Ishikawa (cell line): ENCODE measurements at regions not wholly inside any gene's neighbourhood (a gene's known extent, or its start where the extent isn't known, plus 50 kb on each side); places are given as distances from the start of the nearest gene placed in this dataset.

ENCODE experiments used
- CEBPB ChIP-seq: IDR thresholded peaks from 2 replicates; pipeline ENCODE4 v1.6.1; 2012
- CREB1 ChIP-seq: IDR thresholded peaks from 2 replicates; pipeline ENCODE4 v1.6.1; 2012; ENCODE audit warnings: low read depth
- EGR1 ChIP-seq: IDR thresholded peaks from 2 replicates; pipeline ENCODE4 v1.6.1; 2012
- EP300 ChIP-seq: IDR thresholded peaks from 2 replicates; pipeline ENCODE4 v1.6.1; 2012; ENCODE audit warnings: borderline replicate concordance
- FOXM1 ChIP-seq: IDR thresholded peaks from 2 replicates; pipeline ENCODE4 v1.6.1; 2012; ENCODE audit warnings: low read depth, borderline replicate concordance
- MAX ChIP-seq: IDR thresholded peaks from 2 replicates; pipeline ENCODE4 v1.6.1; 2012
- NFIC ChIP-seq: IDR thresholded peaks from 2 replicates; pipeline ENCODE4 v1.6.1; 2012
- RAD21 ChIP-seq: IDR thresholded peaks from 2 replicates; pipeline ENCODE4 v1.6.1; 2012; ENCODE audit warnings: low read depth
- TAF1 ChIP-seq: IDR thresholded peaks from 2 replicates; pipeline ENCODE4 v1.6.1; 2012; ENCODE audit warnings: low read depth, mild to moderate bottlenecking
- TCF12 ChIP-seq: IDR thresholded peaks from 2 replicates; pipeline ENCODE4 v1.6.1; 2012; ENCODE audit warnings: low read depth
- TEAD4 ChIP-seq: IDR thresholded peaks from 2 replicates; pipeline ENCODE4 v1.6.1; 2012
- USF1 ChIP-seq: IDR thresholded peaks from 2 replicates; pipeline ENCODE4 v1.6.1; 2012
- YY1 ChIP-seq: IDR thresholded peaks from 2 replicates; pipeline ENCODE4 v1.6.1; 2012; ENCODE audit warnings: low read depth
- ZBTB7A ChIP-seq: IDR thresholded peaks from 2 replicates; pipeline ENCODE4 v1.6.1; 2012; ENCODE audit warnings: low read depth
- TF ChIP-seq, protein P1 (sequence below): IDR thresholded peaks from 2 replicates; pipeline ENCODE4 v1.6.1; 2012; ENCODE audit warnings: low read depth, mild to moderate bottlenecking

DNA sequence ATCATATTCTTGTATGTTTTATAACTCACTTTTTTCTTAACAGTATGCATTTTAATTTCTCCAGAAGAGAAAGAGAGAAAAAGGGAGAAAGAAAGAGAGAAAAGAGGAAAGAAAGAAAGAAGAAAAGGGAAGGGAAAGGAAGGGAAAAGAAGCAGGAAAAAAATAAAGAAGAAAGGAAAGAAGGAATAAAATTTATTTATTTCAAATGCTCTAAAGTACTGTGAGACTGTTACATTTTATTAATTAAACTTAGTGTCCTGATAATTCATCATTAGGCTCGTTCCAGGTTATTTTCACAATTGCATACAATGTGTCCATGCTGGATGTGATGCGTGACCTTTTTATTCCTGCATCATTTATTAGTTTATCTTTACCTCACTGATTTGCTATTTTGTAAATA lies 1023.4 kb upstream of the KLHL29 start:
- TF ChIP-seq YY1 = no peak
- no peak for TF ChIP-seq RAD21
- no peak for TF ChIP-seq NFIC
- TF ChIP-seq EGR1 = no peak
- TF ChIP-seq CEBPB = no peak
- no peak for TF ChIP-seq ZBTB7A
- TF ChIP-seq MAX = no peak
- TF ChIP-seq USF1 = no peak
- TF ChIP-seq FOXM1 = no peak
- TF ChIP-seq EP300 = no peak

DNA sequence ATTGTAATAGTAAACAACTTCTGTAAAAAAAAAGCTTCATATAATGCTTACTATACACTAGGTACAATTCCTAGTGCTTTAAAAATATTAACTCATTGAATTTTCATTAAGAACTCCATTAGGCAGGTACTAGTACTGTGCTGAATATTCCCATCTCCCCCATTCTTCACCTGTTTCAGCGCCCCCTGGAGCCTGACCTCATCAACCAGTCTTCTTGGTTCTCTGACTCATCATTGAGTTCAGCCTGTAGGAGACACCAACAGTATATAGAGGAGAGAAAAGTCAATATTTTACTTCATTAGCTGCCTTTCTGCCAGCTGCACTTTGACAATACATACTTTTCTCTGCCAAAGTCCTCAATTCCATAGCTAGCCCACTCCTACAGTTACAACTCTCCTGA lies 1009.9 kb upstream of the KLHL29 start:
- TF ChIP-seq TCF12 (no peak), ZBTB7A (no peak), NFIC (no peak), RAD21 (no peak; the same call in 1 of the 2 replicates), FOXM1 (no peak), CEBPB (no peak), CREB1 (no peak), EGR1 (no peak), YY1 (no peak), TAF1 (no peak), USF1 (no peak), EP300 (no peak), MAX (no peak), TEAD4 (no peak)
- TF ChIP-seq, protein P1, sequence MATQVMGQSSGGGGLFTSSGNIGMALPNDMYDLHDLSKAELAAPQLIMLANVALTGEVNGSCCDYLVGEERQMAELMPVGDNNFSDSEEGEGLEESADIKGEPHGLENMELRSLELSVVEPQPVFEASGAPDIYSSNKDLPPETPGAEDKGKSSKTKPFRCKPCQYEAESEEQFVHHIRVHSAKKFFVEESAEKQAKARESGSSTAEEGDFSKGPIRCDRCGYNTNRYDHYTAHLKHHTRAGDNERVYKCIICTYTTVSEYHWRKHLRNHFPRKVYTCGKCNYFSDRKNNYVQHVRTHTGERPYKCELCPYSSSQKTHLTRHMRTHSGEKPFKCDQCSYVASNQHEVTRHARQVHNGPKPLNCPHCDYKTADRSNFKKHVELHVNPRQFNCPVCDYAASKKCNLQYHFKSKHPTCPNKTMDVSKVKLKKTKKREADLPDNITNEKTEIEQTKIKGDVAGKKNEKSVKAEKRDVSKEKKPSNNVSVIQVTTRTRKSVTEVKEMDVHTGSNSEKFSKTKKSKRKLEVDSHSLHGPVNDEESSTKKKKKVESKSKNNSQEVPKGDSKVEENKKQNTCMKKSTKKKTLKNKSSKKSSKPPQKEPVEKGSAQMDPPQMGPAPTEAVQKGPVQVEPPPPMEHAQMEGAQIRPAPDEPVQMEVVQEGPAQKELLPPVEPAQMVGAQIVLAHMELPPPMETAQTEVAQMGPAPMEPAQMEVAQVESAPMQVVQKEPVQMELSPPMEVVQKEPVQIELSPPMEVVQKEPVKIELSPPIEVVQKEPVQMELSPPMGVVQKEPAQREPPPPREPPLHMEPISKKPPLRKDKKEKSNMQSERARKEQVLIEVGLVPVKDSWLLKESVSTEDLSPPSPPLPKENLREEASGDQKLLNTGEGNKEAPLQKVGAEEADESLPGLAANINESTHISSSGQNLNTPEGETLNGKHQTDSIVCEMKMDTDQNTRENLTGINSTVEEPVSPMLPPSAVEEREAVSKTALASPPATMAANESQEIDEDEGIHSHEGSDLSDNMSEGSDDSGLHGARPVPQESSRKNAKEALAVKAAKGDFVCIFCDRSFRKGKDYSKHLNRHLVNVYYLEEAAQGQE = no peak

GRCh38 chr2:22377268-22377667 lies 1007.7 kb upstream of the KLHL29 start:
- no peak for TF ChIP-seq USF1
- no peak for TF ChIP-seq FOXM1
- TF ChIP-seq ZBTB7A = no peak
- TF ChIP-seq CREB1 = no peak
- no peak for TF ChIP-seq CEBPB
- no peak for TF ChIP-seq MAX
- TF ChIP-seq EP300 = no peak

DNA sequence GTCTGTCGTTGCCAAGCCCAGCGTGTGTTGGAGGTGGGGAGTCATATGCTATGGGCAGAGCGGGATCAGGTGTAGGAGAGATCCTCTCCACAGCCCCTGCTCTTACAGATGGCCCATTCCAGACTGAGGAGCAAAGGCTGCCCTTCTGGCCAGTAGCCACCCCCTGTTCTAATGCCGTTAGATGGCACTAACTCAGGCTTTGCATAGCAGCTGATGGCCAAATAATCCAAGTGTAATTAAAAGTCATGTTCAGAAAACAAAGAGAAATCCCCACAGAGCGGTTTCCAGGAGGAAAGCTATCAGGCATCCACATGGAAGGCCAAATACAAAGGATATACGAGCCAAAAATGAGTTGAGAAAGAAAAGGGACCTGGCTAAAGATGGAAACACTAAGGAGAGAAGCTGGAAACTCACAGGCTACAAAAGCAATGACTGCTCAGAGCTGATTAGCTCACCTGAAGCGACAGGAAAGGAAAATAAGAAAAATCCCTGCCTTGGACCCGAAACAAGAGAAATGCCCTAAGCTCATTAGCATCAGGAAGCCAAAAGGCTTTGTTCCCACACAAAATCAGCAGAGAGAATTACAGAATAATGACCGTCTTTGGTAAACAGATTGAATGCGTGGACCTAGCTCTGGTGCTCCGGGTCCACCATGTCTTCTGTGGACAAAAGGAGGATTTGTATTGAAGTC lies 1002.4 kb upstream of the KLHL29 start:
- TF ChIP-seq USF1 = no peak
- no peak for TF ChIP-seq CEBPB
- TF ChIP-seq EGR1 = no peak
- no peak for TF ChIP-seq YY1
- no peak for TF ChIP-seq TAF1
- TF ChIP-seq TEAD4 = no peak
- TF ChIP-seq CREB1 = no peak

GRCh38 chr2:22397847-22398246 lies 987.1 kb upstream of the KLHL29 start:
- TF ChIP-seq MAX (no peak), RAD21 (no peak), FOXM1 (no peak), TEAD4 (no peak), USF1 (no peak), CREB1 (no peak), EP300 (no peak), YY1 (no peak), ZBTB7A (no peak), EGR1 (no peak), TCF12 (no peak), TAF1 (no peak), NFIC (no peak)
- TF ChIP-seq, protein P1 = no peak
